ES-I3 (cell line): ENCODE measurements at regions not wholly inside any gene's neighbourhood (a gene's known extent, or its start where the extent isn't known, plus 50 kb on each side); places are given as distances from the start of the nearest gene placed in this dataset.

Experiments used
- H3K36me3 ChIP-seq: 2 replicates; pipeline ENCODE4 v1.6.1; 2013; ENCODE audit warnings: mild to moderate bottlenecking, low read length, control low read depth, moderate library complexity; ENCODE audit not compliant: insufficient read depth
- H3K4me1 ChIP-seq: 2 replicates; pipeline ENCODE4 v1.6.1; 2013; ENCODE audit warnings: mild to moderate bottlenecking, control low read depth, low read length; ENCODE audit not compliant: insufficient read depth
- H3K9ac ChIP-seq: 2 replicates; pipeline ENCODE4 v1.6.1; 2013; ENCODE audit warnings: low read depth, mild to moderate bottlenecking, low read length, moderate library complexity
- H3K9me3 ChIP-seq: 2 replicates; pipeline ENCODE4 v1.6.1; 2013; ENCODE audit warnings: mild to moderate bottlenecking, low read length, moderate library complexity; ENCODE audit not compliant: control insufficient read depth, insufficient read depth

DNA sequence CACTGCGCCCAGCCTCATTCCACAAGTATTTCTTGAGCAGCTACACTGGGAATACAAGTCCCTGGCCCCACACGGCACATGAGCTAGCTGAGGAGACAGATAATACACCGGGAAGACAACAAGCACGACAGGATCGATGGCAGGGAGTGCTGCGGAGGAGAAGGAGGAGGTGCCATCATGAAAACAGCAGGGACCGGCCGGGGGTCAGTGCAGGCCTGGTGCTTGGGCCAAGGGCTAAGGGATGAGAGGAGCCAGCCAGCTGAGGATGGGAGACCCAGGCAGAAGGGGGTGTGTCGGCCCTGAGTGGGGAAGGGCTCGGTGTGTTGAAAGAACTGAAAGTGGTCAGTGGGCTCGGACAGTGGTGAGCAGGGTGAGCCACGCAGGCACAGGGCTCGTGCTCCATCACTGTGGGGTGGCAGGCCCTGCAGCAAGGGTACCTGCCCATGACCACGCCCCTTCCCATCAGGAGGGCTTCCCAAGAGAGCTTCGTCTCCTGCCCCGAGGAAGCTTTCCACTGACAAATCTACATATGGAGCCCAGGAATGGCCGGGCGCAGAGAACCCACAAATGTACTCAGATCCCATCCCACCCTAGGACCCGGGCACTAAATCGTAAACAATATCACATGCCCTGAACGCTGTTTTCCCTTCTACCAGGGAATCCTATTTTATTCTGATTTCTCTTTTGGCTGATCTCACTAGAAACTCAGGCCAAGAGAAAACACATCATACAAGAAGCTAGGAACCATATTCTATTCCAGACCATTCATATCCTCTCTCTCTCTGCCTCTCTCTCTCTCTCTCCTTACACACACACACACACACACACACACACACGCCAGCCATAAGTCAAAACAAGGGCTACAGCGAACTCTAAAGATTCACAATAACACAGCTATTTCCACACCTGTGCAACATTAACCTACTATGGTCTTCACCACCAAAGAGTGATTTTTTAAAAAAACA lies 50.7 kb upstream of the TNRC6C start:
- no peaks in the 10 kb centered on the region for H3K36me3 ChIP-seq
- no peak overlapping the region for H3K9ac ChIP-seq
- no peaks in the 10 kb centered on the region for H3K9me3 ChIP-seq
- H3K4me1 ChIP-seq, result no peaks in the 10 kb centered on the region

DNA sequence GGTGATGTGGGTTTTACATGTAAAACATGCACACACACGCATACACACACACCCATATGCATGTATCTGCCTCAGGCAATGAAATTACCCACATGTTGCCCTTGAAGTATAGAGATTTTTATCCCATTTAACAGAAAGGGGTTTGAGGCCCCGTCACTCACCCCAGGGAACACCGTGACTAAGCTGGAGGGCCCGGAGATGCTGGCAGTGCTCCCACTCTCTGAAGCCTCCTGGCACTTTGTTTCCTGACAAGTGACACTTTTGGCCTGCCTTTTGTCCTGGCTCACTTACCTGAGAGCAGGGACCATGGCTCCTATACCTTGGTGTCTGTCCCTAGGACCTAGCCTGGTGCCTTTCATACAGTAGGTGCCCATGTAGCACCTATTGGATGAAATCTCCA lies 50.0 kb upstream of the TNRC6C start:
- Histone ChIP-seq H3K9ac (no peak overlapping the region), H3K36me3 (no peaks in the 10 kb centered on the region), H3K4me1 (no peaks in the 10 kb centered on the region), H3K9me3 (no peaks in the 10 kb centered on the region)
